ENCODE measurements at regions not wholly inside any gene's neighbourhood (a gene's known extent, or its start where the extent isn't known, plus 50 kb on each side); places are given as distances from the start of the nearest gene placed in this dataset.
"Not testable (repeated sequence)": the region's sequence is repeated elsewhere in the genome, so short reads cannot be mapped to it uniquely, and the experiment has no call there.

DNA sequence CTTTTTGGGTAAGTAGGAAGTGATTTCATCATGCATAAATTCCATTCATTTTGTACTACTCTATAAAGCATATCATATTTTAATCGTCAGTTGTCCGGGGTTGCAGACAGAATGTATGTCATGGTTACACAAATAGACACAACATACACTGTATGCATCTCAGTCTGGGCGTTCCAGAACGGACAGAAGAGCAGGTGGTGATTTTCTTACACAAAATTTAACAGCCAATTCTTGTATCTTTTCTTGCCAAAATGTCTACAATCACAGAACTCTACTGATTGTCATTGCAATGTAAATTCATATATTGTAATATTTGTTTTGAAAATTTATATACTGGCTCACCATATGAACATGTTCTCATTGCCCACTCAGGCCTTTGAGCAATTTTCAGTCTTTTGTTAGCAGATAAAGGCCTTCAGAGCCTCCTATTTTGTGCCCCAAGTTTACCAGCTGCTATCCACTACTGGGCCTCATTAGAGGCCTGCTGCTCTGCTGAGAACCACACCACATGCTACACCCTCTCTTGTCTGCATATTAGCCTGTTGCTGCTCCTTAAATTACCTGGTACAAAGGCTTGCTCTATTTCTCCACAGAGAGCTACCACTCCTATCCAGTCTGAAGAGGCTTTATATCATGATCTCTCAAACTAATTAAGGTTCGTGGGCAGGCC lies 61.5 kb downstream of the PRDM13 start:
- no peak for DNase-seq

DNA sequence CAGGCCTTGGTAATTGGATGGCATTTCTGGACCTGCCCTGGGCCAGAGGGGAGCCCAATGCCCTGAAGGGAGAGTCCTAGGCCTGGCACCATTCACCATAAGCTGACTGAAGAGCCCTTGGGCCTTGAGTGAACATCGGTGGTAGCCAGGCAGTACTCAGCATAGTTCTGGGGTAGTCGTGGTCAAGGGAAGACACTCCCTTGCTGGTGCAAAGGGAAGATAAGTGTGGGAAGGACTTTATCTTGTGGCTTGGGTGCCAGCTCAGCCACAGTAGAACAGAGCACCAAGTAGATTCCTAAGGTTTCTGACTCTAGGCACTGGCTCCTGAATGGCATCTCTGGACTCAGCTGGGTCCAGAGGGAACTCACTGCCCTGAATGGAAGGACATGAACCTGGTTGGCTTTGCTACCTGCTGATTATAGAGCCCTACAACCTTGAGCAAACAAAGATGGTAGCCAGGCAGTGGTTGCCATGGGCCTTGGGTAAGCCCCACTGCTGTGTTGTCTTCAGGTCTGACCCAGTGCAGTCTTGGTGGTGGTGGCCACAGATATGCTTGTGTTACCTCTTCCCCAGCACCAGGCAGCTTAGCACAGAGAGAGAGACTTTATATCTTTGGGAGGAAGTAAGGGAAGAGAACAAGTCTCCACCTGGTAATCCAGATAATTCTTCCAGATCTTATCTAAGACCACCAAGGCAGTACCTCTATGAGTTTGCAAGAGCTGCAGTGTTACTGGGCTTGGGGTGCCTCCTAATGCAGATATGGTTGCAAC lies 83.5 kb downstream of the PRDM13 start:
- no peak for DNase-seq

DNA sequence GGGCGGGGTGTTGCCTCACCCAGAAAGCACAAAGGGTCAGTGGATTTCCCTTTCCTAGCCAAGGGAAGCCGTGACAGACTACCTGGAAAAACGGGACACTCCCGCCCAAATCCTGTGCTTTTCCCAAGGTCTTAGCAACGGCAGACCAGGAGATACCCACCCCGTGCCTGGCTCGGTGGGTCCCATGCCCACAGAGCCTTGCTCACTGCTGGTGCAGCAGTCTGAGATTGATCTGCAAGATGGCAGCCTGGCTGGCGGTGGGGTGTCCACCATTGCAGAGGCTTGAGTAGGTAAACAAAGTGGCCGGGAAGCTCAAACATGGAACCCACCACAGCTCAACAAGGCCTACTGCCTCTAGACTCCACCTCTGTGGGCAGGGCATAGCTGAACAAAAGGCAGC lies 95.7 kb downstream of the PRDM13 start:
- DNase-seq, result not testable (repeated sequence)

DNA sequence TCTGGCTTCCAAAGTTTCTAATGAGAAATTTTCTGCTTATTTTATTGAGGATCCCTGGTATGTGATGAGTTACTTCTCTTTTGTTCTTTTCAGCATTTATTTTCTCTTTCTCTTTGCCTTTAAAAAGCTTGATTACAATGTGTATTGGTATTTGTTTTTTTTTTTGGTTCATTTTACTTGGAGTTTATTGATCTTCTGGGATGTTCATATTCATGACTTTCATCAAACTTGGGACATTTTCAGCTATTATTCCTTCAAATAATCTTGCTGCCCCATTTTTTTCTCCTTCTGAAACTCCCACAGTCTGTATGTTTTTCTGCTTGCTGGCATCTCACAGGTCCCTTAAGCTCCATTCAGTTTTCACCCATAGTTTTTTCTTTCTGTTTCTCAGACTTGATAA lies 102.4 kb downstream of the PRDM13 start:
- no peak for DNase-seq

DNA sequence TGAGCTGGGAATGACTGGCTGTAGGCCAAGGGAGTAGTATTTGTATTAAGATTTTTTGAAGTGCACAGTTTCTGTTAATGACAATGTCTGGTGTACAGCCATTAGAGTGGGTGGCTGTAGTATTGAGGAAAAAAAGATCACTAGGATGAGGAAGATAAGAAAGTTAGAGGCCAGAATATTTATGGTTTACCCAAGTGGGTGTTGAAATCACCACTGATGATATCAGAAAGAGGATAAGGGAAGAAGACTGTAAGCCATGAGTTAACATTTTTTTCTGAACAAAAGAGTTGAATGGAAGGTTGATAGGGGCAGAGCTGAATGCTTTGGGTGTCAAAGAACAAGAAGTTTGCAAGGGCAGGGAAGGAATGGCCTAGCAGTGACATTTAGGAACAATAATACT lies 104.7 kb downstream of the PRDM13 start:
- no peak for DNase-seq

DNA sequence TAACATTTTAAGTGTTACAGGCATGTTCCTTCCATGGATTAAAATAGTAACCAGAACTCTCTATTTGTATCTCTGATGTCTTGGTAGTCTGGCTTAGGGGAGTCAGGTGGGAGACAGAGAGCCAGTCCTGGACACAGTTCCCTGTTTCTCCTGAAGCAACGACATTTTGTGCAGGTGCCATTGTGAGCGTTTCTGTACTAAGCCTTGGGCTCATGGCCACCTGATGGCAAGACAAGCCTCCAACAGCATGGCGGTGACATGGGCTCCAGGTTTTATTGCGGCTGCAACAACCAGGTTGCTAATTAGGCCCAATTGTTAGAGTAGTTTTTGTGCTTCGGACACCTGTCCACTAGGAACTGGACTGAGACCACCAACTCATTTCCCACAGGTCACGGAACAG lies 105.3 kb downstream of the PRDM13 start:
- no peak for DNase-seq

DNA sequence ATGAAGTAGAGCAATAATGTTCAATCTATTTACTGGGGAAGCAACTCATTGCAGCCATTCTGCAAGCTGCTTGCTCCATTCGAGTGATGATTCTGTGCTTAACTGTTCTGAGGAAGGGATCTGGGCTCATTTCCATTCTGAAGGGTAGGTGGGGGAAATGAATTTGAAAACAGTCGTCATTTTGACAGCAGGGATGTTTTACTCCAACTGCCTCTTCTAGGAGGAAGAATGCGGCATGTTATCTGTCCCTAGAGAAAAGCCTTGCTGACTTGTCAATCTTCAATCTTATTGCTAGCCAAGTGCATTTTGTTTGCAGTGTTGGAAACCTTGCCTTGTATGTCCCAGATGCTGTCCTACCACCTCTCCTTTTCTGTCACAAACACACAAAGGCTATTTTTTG lies 105.9 kb downstream of the PRDM13 start:
- no peak for DNase-seq

DNA sequence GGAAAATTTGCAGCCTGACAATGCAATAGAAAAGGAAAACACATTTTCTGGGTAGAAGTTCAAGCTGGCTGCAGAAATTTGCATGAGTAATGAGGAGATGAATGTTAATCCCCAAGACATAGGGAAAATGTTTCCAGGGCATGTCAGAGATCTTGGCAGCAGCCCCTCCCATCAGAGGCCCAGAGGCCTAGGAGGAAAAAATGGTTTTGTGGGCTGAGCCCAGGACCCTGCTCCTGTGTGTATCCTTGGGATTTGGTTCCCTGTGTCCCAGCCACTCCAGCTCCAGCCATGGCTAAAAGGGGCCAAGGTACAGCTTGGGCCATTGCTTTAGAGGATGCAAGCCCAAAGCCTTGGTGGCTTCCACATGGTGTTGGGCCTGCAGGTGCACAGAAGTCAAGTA lies 115.4 kb downstream of the PRDM13 start:
- not testable (repeated sequence) for DNase-seq

DNA sequence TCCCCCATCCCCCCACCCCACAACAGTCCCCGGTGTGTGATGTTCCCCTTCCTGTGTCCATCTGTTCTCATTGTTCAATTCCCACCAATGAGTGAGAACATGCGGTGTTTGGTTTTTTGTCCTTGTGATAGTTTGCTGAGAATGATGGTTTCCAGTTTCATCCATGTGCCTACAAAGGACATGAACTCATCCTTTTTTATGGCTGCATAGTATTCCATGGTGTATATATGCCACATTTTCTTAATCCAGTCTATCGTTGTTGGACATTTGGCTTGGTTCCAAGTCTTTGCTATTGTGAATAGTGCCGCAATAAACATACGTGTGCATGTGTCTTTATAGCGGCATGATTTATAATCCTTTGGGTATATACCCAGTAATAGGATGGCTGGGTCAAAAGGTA lies 123.6 kb downstream of the PRDM13 start:
- not testable (repeated sequence) for DNase-seq

DNA sequence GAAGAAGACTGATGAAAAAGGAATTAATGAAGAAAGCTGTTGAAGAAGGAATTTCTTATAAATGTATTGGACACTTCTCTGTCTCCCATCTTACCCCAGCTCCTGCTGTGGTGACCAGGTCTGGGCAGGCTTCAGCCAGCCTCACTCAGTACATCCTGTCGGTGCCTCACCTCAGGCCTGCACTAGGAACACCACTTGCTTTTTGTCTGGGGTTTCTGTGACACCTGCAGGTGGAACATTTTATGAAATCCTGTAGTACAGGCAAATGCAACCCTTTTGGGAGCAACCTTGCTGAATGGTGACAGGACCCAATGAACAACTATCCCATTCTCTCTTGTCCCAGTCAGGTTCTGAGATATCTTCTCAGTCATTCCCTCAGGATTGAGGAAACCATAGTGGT lies 129.7 kb downstream of the PRDM13 start:
- DNase-seq, result no peak

DNA sequence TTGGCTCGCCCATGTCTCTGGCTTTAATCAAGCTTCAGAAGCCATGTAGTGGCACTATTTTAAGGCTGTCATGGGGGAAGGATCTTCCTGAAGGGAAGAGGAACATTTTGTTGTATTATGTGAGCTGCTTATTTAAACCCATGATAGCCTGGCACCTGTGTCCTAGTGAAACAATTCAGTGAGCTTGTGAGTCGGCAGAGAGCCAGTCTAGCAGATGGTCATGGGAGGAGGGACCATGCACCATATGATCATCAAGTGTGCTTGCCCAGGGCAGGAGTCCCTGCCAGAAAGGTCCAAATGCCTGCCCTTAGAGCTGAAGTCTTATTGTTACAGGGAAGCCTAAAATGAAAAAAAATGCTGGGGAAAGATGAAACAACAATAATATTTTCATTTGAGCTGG lies 132.9 kb downstream of the PRDM13 start:
- DNase-seq, result no peak

DNA sequence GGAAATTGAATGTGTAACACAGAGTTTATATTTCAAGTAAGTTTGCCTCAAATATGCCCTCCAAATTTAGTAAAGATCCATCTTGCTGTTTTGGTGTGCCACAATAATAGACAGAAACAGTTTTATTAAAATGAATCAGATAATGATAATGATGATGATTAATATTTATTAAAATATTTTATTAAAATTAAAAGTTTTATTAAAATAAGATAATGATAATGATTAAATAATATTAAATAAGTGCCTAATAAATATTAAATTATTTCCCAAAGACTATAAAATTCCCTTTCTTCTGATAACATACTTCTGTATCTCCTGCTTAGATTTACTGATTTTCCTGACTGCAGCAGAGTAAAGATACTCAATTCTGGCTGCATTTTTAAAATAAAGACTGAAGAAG lies 134.5 kb downstream of the PRDM13 start:
- DNase-seq, result no peak

DNA sequence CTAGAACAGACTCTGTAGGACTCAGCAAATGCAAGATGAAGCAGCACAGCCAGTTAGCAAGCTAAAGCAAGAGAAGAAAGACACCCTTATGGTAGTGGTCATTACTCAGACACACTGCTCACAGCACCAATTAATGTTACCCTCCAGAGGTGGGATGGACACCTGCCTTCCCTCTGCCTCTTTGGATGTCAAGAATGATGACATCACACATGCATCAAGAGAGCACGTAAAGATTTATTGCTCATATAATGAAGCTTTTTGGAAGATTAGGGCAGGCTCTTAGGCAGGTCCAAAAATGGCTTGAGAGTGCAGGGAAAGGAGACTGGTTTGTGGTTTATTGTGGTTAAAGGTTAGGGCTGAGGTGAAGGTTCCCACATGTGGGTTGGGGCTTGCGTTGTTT lies 137.0 kb downstream of the PRDM13 start:
- no peak for DNase-seq

DNA sequence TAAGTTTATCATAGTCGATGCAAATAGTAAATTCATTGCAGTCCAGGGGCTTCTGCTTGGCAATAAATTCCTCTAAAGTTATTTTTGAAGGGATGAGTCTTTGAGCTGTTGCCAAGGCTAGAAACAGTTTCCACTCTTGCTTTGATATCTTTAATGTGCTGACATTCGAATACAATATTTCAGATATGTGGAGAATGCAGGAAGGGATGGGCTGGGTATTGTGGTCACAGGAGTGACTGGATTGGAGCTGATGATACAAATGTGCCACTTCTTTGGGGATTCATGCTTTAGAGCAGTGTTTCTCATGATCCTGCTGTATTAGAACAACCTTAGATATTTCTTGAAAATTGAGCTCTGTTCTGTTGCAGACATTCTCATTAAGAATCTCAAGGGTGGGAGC lies 139.0 kb downstream of the PRDM13 start:
- no peak for DNase-seq

DNA sequence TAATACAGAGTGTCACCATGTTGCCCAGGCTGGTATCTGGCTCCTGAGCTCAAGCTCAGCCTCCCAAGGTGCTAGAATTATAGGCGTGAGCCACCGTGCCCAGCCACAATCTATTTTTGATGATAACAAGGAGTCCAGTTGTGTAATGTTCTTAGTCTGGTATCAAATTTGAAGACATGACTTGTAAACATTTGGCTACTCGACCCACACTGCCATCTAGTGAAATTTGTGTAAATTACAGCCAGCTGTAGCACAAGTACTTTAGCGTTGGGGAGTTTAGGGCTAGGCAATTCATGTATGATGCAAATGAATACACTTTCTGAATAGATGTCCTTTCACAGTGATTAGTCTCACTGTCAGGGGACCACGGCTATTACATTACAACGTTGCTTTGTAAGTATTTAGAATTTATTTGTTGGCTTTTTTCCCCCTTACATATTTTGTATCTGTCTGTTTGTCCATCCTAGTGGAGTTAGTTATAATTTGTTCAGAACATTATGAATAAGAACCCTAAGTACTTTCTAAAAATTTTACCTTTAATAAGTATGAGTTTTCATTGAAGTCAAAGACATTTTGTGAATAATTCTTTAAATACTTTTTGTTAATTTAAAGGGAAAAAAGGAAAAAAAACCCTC lies 139.7 kb downstream of the PRDM13 start:
- DNase-seq, result peak; percentile 63 to 72

DNA sequence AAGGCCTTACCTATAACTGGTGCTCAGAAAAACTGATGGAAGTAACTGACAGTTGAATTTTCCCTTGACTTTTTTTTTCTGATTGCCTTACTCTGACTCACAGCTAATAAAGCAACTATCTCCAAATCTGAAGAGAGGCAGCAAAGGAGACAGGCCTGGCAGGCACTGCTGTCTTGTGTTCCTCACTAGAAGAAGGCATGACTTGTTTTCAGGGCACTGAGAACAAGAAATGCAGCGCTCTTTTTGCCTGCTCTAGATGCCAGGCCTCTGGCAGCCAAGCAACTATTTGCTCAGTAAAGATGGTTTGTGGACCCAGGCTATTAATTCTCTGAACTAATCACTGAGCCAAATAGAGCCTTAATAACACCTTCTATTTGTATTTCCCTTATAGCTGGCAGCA lies 155.1 kb downstream of the PRDM13 start:
- DNase-seq, result no peak

DNA sequence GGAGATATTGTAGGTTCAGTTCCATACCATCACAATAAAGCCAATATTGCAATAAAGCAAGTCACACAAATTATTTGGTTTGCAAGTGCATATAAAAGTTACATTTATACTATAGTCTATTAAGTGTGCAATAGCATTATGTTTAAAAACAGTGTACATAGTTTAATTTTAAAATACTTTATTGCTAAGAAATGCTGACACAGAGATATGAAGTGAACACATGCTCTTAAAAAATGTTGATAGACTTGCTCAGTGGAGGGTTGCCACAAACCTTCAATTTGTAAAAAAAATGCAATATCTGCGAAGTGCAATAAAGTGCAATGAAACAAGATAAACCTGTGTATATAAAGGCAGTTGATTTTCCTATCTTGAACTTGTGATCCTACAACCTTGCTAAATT lies 161.5 kb downstream of the PRDM13 start:
- DNase-seq, result no peak

DNA sequence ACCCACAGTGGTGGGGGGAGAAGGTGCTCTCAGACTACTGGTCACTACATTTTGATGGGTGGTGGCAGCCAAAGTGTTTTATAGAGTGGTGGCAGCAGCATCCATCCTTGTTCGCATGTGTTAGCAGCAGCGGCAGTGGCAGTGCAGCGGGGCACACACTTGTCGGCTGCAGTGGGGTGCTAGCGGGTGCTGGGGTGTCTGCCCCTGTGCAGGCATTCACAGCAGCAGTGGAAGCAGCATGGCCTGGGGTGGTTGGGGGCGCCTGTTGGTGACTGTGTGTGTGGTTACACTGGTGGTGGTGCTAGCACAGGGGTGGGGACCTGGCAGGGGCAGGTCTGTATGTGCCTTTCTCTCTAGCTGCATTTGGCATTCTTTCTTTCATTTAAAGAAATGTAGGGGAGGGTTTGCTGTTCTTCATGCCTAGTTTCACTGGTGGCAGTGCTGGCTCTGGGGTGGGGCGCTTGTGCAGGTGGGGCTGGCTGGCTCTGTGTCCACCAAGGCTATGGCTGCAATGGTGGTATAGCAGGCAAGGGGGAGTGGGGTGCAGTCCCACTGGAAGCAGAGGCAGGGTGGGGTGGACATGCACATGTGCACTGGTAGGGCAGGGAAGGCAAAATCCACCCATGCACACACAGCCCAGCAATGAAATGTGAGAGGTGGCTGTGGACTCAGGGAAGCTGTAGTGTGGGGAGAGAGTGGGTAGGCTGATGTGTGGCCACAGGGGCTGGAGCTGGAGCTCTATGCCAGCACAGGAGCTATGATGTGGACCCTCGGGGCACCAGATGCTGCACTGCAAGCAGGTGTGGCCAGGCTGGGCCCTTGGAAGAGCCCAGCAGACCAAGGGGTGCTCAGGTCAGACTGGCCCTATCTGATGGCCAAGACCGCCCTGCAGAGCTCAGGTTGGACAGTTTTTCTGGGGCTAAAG lies 173.3 kb downstream of the PRDM13 start:
- no peak for DNase-seq

DNA sequence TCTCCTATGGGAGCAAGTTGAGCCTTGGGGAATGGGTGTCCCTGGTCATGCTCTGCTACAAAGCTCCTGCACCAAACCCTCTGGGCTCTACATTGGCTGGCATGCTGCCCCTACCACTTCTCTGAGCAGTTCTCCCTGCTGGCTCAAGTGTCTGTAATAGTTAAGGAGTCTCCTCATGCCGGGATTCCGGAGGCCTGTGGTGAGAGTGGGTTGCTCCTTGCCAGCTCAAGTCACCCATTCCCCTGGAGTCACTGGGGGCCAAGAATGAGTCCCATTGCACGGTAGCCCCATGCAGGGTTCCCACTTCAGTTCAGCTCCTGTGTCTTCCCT lies 173.9 kb downstream of the PRDM13 start:
- no peak for DNase-seq

DNA sequence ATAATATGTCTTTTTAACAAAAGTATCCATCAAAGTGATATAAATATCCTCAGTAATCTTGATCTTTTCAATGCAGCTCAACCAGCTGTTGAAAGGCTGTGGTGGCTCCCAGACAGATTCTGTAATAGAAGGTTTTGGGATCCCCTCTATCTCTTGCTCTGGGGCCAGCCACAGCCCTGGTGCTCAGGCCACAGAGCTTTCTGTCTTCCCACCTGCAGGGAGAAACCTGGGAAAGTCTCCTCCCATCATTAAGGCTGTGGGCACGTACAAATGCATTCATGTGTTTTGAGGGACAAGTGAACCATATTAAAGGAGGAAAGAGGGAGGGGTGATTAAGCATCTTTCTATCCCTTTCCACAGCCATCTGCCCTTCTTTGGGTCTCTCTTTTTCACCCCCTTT lies 183.1 kb downstream of the PRDM13 start:
- DNase-seq, result no peak

DNA sequence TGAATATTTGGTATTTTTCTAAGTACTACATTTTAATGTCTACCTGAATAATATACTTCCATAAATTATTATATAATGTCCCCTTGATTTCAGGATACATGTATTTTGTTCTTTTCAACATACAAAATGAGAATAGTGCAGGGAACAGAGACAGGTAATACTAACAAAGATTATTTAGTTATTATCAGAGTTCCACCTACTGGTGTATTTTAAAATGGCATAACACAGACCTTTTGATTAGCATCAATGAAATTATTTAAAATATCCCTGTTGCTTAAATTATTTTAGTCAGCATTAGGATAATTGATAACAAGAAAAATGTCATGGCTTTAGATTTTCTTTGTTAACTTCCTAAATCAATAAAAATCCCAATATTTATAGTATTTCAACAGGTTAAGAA lies 184.0 kb downstream of the PRDM13 start:
- no peak for DNase-seq

DNA sequence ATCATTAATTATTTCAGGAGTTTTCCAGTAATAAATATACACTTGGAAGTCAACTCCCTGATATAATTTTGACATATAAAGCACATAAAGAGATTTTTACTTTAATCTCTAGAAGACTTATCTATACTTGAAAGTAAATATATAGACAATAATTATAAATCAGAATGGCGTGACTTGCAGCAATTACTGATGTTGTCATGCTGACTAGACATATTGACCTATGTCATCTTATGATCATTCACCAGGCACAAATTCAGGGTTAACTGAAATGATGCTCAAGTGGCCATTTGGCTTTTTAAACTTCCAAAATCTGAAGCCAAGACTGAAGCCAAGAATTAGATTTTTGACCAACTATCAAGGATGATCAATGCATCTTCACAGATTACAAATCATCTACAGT lies 192.2 kb downstream of the MCHR2 start:
- DNase-seq, result no peak

DNA sequence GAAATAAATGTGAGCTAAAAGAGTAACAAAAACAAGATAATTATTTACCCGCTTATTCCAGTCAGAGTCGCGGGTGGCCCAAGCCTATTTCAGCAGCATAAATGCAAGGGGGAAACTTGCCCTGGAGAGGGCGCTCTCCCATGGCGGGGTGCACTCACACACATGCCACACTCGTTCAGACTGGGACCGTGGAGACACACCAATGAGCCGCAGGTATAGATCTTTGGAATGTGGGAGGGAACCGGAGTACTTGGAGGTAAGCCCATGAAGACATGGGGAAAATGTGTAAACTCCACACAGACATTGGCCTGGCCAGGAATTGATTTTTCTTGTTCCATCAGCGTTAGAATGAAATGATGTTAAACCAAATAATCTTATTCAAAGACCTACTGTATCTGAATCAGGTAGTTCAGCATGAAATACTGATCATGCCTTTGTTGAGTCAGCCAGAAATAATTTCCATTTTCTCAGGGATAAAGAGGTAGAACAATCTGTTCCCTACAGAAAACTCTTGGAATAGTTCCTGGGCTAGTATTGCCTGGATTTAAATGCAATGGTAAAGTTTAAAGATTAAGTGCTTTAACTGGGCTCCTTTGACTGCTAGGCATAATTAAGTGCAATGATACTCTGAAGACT lies 191.5 kb downstream of the MCHR2 start:
- no peak for DNase-seq

All from CD4-positive, alpha-beta T cell treated with Interleukin-4 for 1 hour (primary cell).